HG03378 (cell line): ENCODE measurements at regions not wholly inside any gene's neighbourhood (a gene's known extent, or its start where the extent isn't known, plus 50 kb on each side); places are given as distances from the start of the nearest gene placed in this dataset.
"Not testable (repeated sequence)": the region's sequence is repeated elsewhere in the genome, so short reads cannot be mapped to it uniquely, and the experiment has no call there.

Experiments
- ATAC-seq: cut with Tn5 transposase; IDR thresholded peaks from one replicate; pipeline ENCODE4 v1.9.1; 2021; ENCODE audit warnings: mild to moderate bottlenecking, moderate library complexity; ENCODE audit not compliant: unreplicated experiment

- no peak for ATAC-seq
These were observed 247.2 kb upstream of the CTBP2 start for GRCh38 chr10:125407557-125407956.

GRCh38 chr10:125407000-125407502 is 246.7 kb upstream of the CTBP2 start:
- ATAC-seq = no peak

- not testable (repeated sequence) for ATAC-seq
These were observed 244.5 kb upstream of the CTBP2 start for GRCh38 chr10:125404902-125405301.

GRCh38 chr10:125401462-125401861 is 241.1 kb upstream of the CTBP2 start:
- ATAC-seq = no peak

- ATAC-seq = no peak
These were observed 238.9 kb upstream of the CTBP2 start for GRCh38 chr10:125399289-125399688.

GRCh38 chr10:125398270-125398669 is 237.9 kb upstream of the CTBP2 start:
- ATAC-seq = no peak

GRCh38 chr10:125397608-125398007 is 237.2 kb upstream of the CTBP2 start:
- ATAC-seq = no peak

GRCh38 chr10:125396676-125397075 is 236.3 kb upstream of the CTBP2 start:
- no peak for ATAC-seq

- no peak for ATAC-seq
These were observed 232.2 kb upstream of the CTBP2 start for GRCh38 chr10:125392609-125393008.

- no peak for ATAC-seq
These were observed 231.8 kb upstream of the CTBP2 start for GRCh38 chr10:125392154-125392553.

GRCh38 chr10:125389648-125390047 is 229.3 kb upstream of the CTBP2 start:
- no peak for ATAC-seq

GRCh38 chr10:125379592-125379991 is 219.2 kb upstream of the CTBP2 start:
- no peak for ATAC-seq

- ATAC-seq = no peak
These were observed 217.0 kb upstream of the CTBP2 start for GRCh38 chr10:125377368-125377767.

GRCh38 chr10:125375210-125375609 is 214.8 kb upstream of the CTBP2 start:
- no peak for ATAC-seq

- ATAC-seq = no peak
These were observed 213.2 kb upstream of the CTBP2 start for GRCh38 chr10:125373546-125373945.

GRCh38 chr10:125370578-125370977 is 210.2 kb upstream of the CTBP2 start:
- no peak for ATAC-seq

- no peak for ATAC-seq
These were observed 209.3 kb upstream of the CTBP2 start for GRCh38 chr10:125369382-125370326.

GRCh38 chr10:125368146-125368545 is 207.8 kb upstream of the CTBP2 start:
- no peak for ATAC-seq

- no peak for ATAC-seq
These were observed 203.4 kb upstream of the CTBP2 start for GRCh38 chr10:125363791-125364190.

- ATAC-seq = no peak
These were observed 202.6 kb upstream of the CTBP2 start for GRCh38 chr10:125362950-125363349.

GRCh38 chr10:125359401-125359800 is 199.0 kb upstream of the CTBP2 start:
- ATAC-seq = no peak

- ATAC-seq = no peak
These were observed 195.3 kb upstream of the CTBP2 start for GRCh38 chr10:125355657-125356056.
